SH-SY5Y (cell line): ENCODE measurements at regions not wholly inside any gene's neighbourhood (a gene's known extent, or its start where the extent isn't known, plus 50 kb on each side); places are given as distances from the start of the nearest gene placed in this dataset.

Source experiments
- GATA2 ChIP-seq: IDR thresholded peaks from 2 replicates; pipeline ENCODE4 v1.6.1; 2011; ENCODE audit warnings: mild to moderate bottlenecking, low read depth, low read length
- GATA3 ChIP-seq: IDR thresholded peaks from 2 replicates; pipeline ENCODE4 v1.6.1; 2011; ENCODE audit warnings: low read depth, mild to moderate bottlenecking, low read length, moderate library complexity

DNA sequence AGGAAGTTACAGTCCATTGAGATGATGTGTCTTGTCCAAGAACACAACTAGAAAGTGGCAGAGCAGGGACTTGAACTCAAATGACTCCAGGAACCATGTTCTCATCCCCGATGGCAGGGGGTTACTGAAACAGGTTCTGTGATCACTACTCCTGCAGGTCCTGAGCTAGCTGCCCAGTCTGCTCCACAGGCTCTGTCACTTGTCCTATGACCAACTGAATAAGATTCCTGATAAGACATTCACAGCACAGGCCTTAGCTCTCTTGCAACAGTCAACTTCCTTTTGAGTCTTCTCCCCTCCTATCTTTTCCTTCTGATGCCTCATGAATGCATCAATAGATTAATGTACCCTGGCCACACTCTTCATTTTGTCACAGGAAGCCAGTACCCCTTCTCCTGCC is 109.2 kb downstream of the SH3TC2 start:
- no peak for TF ChIP-seq GATA3
- TF ChIP-seq GATA2: no peak
